ENCODE measurements at regions not wholly inside any gene's neighbourhood (a gene's known extent, or its start where the extent isn't known, plus 50 kb on each side); places are given as distances from the start of the nearest gene placed in this dataset.

DNA sequence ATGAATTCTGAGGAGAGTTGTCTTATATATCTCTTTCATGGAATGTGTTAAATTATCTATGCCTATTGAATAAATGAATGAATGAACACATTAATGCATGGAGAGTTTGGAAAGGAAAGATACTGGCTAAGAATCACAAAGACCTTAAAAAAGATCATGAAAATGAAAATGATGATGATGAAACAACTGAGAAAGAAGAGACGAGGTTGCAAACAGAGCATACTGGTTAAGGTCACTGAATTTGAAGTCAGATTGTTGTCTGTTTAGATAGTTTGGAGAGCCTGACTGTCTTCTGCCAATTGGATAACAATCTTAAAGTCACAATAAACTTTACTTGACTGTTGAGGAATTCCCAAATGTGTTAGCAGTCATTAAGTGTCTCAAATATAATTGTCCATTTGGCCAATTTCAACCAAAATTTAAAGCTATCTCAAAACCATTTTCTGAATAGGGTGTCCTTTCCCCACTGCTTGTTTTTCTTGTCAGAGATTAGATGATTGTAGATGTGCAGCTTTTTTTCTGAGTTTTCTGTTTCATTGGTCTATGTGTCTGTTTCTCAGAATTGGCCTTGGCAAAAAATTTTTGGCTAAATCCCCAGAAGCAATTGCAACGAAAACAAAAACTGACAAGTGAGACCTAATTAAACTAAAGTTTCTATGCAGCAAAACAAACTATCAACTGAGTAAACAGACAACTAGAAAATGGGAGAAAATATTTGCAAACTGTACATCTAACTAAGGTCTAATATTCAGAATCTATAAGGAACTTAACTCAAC is 132.2 kb downstream of the PTGER3 start:
- Histone ChIP-seq H3K4me1 (replicated peaks in 1 of 4; ENCODE audit: control insufficient read depth in 3 of 4, insufficient read depth in 4 of 4, low read length in 3 of 4) (no peaks in the 10 kb centered on the region), H3K9ac (replicated peaks in 1 of 4; ENCODE audit: extremely low read depth in 1 of 4, low read depth in 3 of 4, low read length in 3 of 4) (no peak overlapping the region), H2BK5ac (ENCODE audit: low read depth, low read length) (no peak overlapping the region), H3K4ac (replicated peaks; ENCODE audit: insufficient read length, low read depth, low read length) (no peak overlapping the region), H4K5ac (ENCODE audit: insufficient read length, low read depth, low read length) (no peak overlapping the region), H3K56ac (replicated peaks; ENCODE audit: insufficient read length, low read depth, low read length) (no peak overlapping the region), H3K79me1 (ENCODE audit: low read depth, low read length) (no peaks in the 10 kb centered on the region), H2BK20ac (ENCODE audit: low read length) (no peak overlapping the region), H3K27me3 (replicated peaks in 1 of 4; ENCODE audit: control insufficient read depth in 3 of 4, extremely low read depth in 1 of 4, insufficient read depth in 3 of 4, low read length in 3 of 4) (peaks cover 0 to 1% (median 0%) of the 10 kb centered on the region in 4 experiments; a peak in 1 of 7 replicates), H3K9me3 (ENCODE audit: insufficient read depth in 2 of 2, low read depth in 1 of 2, low read length in 1 of 2) (peaks cover 5 to 6% of the 10 kb centered on the region in 2 experiments; a peak in 2 of 4 replicates), H3K27ac (ENCODE audit: low read depth, low read length) (no peak overlapping the region), H3K23me2 (ENCODE audit: low read depth, low read length) (no peaks in the 10 kb centered on the region), H2BK120ac (replicated peaks; ENCODE audit: low read depth, low read length) (no peak overlapping the region), H3K79me2 (ENCODE audit: control insufficient read depth in 1 of 2, insufficient read depth in 2 of 2, low read length in 2 of 2) (no peaks in the 10 kb centered on the region), H4K8ac (ENCODE audit: extremely low read depth, insufficient read depth, low read length) (no peak overlapping the region), H3K18ac (ENCODE audit: extremely low read depth, low read length) (no peak overlapping the region), H2AFZ (ENCODE audit: low read length) (no peak overlapping the region), H2BK12ac (ENCODE audit: low read depth, low read length) (no peak overlapping the region), H2BK15ac (ENCODE audit: low read length) (no peak overlapping the region), H3K4me3 (ENCODE audit: extremely low read depth in 1 of 4, insufficient read depth in 2 of 4, low read depth in 3 of 4, low read length in 4 of 4) (no peak overlapping the region), H2AK5ac (ENCODE audit: low read depth, low read length) (no peak overlapping the region), H3K23ac (ENCODE audit: insufficient read length) (no peak overlapping the region), H3K14ac (ENCODE audit: insufficient read length) (no peak overlapping the region), H3K36me3 (ENCODE audit: control insufficient read depth in 2 of 4, insufficient read depth in 4 of 4, low read length in 3 of 4) (no peaks in the 10 kb centered on the region), H4K20me1 (replicated peaks in 1 of 2; ENCODE audit: control insufficient read depth in 1 of 2, insufficient read depth in 2 of 2, low read length in 2 of 2) (no peaks in the 10 kb centered on the region), H4K91ac (replicated peaks; ENCODE audit: insufficient read length, low read length) (no peak overlapping the region), H3K4me2 (ENCODE audit: insufficient read depth in 1 of 2, low read depth in 2 of 2, low read length in 2 of 2) (no peak overlapping the region)
- FAIRE-seq: no peak
- TF ChIP-seq, protein P1, sequence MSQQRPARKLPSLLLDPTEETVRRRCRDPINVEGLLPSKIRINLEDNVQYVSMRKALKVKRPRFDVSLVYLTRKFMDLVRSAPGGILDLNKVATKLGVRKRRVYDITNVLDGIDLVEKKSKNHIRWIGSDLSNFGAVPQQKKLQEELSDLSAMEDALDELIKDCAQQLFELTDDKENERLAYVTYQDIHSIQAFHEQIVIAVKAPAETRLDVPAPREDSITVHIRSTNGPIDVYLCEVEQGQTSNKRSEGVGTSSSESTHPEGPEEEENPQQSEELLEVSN (IDR thresholded peaks at IDR 0.05): no peak
- TF ChIP-seq, protein P2, sequence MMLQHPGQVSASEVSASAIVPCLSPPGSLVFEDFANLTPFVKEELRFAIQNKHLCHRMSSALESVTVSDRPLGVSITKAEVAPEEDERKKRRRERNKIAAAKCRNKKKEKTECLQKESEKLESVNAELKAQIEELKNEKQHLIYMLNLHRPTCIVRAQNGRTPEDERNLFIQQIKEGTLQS (IDR thresholded peaks at IDR 0.05; ENCODE audit: insufficient read depth, low read depth, low read length): no peak
- no peak for TF ChIP-seq RXRA (IDR thresholded peaks at IDR 0.05; ENCODE audit: insufficient read depth, low read depth, low read length)
- TF ChIP-seq BRCA1 (IDR thresholded peaks at IDR 0.05; ENCODE audit: low read depth, low read length): no peak
- TF ChIP-seq KDM5A (IDR thresholded peaks at IDR 0.05; ENCODE audit: low read length): no peak
- TF ChIP-seq EP300 (IDR thresholded peaks at IDR 0.05; ENCODE audit: borderline replicate concordance in 1 of 2, low read depth in 2 of 2, low read length in 2 of 2): no peak
- no peak for TF ChIP-seq CEBPB (IDR thresholded peaks at IDR 0.05; ENCODE audit: low read depth, low read length)
- TF ChIP-seq TAF1 (IDR thresholded peaks at IDR 0.05; ENCODE audit: low read depth, low read length): no peak
- TF ChIP-seq PHF8 (conservative IDR thresholded peaks at IDR 0.05; ENCODE audit: low read depth, low read length): no peak
- DNase-seq (ENCODE audit: low read depth in 1 of 2, low spot score in 2 of 2): no peak
- POLR2A ChIA-PET (ENCODE audit: partially characterized antibody): no interaction called here
- WGBS, 2 experiments (ENCODE audit: extremely low coverage in 1 of 2, insufficient coverage in 1 of 2, insufficient read length in 1 of 2, insufficient replicate concordance in 2 of 2, low coverage in 1 of 2, low lambda C conversion rate in 2 of 2, missing lambda C conversion rate in 1 of 2): 84% methylated on average over 2 of the region's 2 CpGs; no CpG with 5 or more reads in 1 of the 2 experiments
- CTCF ChIA-PET (ENCODE audit: partially characterized antibody): interaction anchor here (0.7 to 1.6 kb wide), 2 partner anchors 51 to 165 kb away, joined by 3 to 6 read pairs; partner anchors contain the start of gene ZRANB2
